Lower leg skin (tissue), 4 donors: ENCODE measurements at regions not wholly inside any gene's neighbourhood (a gene's known extent, or its start where the extent isn't known, plus 50 kb on each side); places are given as distances from the start of the nearest gene placed in this dataset.

ENCODE experiments used
- DNase-seq, 2 donors: peaks; one replicate each; pipeline ENCODE4 v3.0.0-alpha.2; 2019; ENCODE audit warnings: low spot score in 2 of 2
- H3K4me3 ChIP-seq: fragments of 200-600 bp; sonication (generic); 2 replicates; pipeline ENCODE4 v1.5.1; 2017; ENCODE audit warnings: mild to moderate bottlenecking, low read depth; ENCODE audit not compliant: poor library complexity, severe bottlenecking
- POLR2A ChIP-seq, 2 donors: fragments of 450-650 bp; IDR thresholded peaks; one replicate each; pipeline ENCODE4 v1.6.1; 2016 to 2017; ENCODE audit warnings: antibody characterized with exemption in 2 of 2, mild to moderate bottlenecking in 1 of 2, moderate library complexity in 1 of 2
- WGBS, 2 donors: methylation state at CpG; one replicate each; pipeline ENCODE4 v1.1.5; 2018; 5-methylcytosine and 5-hydroxymethylcytosine counted together
- intact Hi-C: fragments of 100-400 bp; cut with DNase I; formaldehyde crosslinking; loops from one replicate; pipeline ENCODE4 v1.15.0; 2023; ENCODE audit warnings: low total_unique reads
- TF ChIP-seq, protein P1 (sequence below), 3 donors: fragments of 450-650 bp; IDR thresholded peaks; one replicate each; pipeline ENCODE4 v1.5.1; 2016; ENCODE audit warnings: antibody characterized with exemption in 3 of 3, mild to moderate bottlenecking in 3 of 3, moderate library complexity in 2 of 3

DNA sequence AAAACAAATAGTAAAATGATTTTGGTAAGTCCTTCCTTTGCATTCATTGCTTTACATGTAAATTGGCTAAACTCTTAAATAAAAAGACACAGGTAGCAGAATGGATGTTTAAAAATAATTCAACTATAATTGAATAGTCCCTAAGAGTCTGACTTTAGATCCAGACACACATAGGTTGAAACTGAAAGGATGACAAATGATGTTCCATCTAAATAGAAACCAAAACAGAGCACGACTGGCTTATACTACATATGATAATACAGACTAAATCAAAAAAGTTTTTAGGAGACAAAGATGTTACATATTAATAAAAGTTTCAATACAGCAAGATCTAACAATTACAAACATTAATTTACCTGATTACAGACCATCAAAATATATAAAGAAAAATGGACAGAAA is 2055.1 kb upstream of the WWC1 start:
- WGBS, 2 donors = 35 to 76% methylated on average over 1 of the region's 1 CpG

DNA sequence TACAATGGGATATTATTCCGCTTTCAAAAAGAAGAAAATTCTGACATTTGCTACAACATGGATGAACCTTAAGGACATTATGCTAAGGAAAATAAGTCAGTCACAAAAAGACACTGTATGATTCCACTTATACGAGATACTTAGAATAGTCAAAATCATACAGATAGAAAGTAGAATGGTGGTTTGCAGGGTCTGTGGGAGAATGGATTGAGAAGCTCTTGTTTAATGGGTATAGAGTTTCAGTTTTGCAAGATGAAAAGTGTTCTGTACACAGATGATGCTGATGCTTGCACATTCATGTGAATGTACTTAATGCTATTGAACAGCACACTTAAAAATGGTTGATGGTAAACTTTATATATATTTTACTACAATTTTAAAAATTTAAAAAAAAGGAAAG is 2050.7 kb upstream of the WWC1 start:
- no peak for TF ChIP-seq POLR2A (IDR thresholded peaks at IDR 0.05)
- TF ChIP-seq, protein P1, sequence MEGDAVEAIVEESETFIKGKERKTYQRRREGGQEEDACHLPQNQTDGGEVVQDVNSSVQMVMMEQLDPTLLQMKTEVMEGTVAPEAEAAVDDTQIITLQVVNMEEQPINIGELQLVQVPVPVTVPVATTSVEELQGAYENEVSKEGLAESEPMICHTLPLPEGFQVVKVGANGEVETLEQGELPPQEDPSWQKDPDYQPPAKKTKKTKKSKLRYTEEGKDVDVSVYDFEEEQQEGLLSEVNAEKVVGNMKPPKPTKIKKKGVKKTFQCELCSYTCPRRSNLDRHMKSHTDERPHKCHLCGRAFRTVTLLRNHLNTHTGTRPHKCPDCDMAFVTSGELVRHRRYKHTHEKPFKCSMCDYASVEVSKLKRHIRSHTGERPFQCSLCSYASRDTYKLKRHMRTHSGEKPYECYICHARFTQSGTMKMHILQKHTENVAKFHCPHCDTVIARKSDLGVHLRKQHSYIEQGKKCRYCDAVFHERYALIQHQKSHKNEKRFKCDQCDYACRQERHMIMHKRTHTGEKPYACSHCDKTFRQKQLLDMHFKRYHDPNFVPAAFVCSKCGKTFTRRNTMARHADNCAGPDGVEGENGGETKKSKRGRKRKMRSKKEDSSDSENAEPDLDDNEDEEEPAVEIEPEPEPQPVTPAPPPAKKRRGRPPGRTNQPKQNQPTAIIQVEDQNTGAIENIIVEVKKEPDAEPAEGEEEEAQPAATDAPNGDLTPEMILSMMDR (IDR thresholded peaks at IDR 0.05) = no peak
- intact Hi-C loops = no loop called here
- no peak for DNase-seq
- H3K4me3 ChIP-seq = no peak overlapping the region
- WGBS, 2 donors = 83 to 91% methylated on average over 2 of the region's 2 CpGs

More for the DNA sequence above, 2055.1 kb upstream of the WWC1 start:
- H3K4me3 ChIP-seq = no peak overlapping the region
- TF ChIP-seq, protein P1 (IDR thresholded peaks at IDR 0.05) = no peak
- no peak for TF ChIP-seq POLR2A (IDR thresholded peaks at IDR 0.05)
- intact Hi-C loops = no loop called here
- DNase-seq = no peak

DNA sequence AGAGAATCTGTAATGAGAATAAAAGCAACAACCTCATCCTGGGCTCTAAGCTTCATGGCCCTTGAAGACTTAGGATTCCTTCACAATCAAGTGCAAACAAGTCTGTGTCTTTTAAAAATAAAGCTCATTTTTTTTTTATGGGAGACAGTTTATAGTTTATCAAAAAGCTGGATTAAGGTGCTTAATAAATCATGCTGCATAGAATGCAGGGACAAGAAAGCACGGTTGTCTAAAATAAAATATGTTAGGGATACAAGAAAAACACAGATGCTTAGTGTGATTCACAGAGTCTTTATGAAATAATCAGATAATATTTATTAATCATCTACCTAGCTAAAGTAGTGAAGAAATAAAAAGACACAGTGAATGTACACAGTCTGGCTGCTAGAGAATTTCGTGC is 2045.9 kb upstream of the WWC1 start:
- intact Hi-C loops = no loop called here
- TF ChIP-seq, protein P1 (IDR thresholded peaks at IDR 0.05) = no peak
- no peak for TF ChIP-seq POLR2A (IDR thresholded peaks at IDR 0.05)
- no peak for DNase-seq
- 49 to 60% methylated on average over 2 of the region's 2 CpGs for WGBS, 2 donors
- H3K4me3 ChIP-seq = no peak overlapping the region

DNA sequence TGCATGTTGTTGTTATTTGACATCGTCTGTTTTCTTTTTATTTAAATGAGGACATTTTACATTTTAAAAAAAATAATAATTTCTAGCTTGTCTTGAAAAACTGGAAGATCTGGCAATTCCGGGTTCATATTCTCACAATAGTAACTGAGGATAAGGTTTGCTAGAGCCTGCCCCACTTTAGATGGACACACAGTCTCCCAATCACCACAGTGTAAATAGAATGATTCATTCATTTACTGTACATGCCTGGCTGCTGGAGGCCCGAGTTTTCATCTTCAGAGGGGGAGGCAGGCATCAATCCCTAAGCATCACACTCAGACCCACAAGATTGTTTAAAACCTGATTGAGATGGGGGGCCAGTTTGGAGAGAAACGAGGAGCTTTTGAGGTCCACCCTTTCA is 2039.7 kb upstream of the WWC1 start:
- TF ChIP-seq, protein P1 (IDR thresholded peaks at IDR 0.05) = no peak
- no peak for TF ChIP-seq POLR2A (IDR thresholded peaks at IDR 0.05)
- DNase-seq = no peak
- WGBS, 2 donors = 47 to 48% methylated on average over 4 of the region's 4 CpGs
- no peak overlapping the region for H3K4me3 ChIP-seq
- intact Hi-C loops = no loop called here

DNA sequence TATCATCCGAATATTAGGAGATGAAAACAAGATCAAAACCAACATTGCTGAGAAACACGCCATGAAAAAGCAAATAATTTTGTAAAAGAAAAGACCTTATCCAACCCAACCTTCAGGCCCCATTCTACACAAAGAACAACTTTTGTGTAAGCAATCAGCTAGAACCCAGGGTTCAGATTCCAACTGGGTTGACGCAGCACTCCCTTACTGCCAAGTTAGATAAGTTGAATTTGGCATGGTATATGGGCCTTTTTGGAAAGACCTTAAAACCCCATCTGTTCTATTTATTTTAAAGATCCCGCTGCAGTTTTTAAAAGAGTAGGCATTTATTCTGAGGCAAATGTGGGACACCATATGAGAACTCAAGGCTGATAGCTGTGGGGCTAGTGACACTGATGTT is 2033.8 kb upstream of the WWC1 start:
- no peak for TF ChIP-seq POLR2A (IDR thresholded peaks at IDR 0.05)
- TF ChIP-seq, protein P1 (IDR thresholded peaks at IDR 0.05) = no peak
- DNase-seq = no peak
- H3K4me3 ChIP-seq = no peak overlapping the region
- 90 to 91% methylated on average over 4 of the region's 4 CpGs for WGBS, 2 donors
- intact Hi-C loops = no loop called here

DNA sequence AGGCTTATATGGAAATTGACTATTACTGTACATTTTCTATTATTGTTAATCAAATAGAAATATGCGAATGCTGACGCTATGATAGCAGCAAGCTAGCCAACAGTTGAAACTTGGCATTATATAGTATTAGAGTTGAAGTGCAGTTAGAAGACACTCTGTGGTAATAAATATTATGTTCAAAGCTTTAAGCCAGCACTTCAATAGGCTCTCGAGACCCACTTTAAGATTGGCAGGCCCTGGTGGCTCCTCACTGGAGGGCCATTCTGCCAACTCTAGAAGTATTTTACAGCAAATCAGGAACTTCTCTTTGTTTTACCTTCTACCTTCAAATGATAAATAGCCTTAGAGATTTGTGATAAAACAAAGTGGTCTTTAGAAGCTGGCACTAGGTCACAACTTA is 2029.0 kb upstream of the WWC1 start:
- no peak overlapping the region for H3K4me3 ChIP-seq
- no peak for DNase-seq
- 84 to 89% methylated on average over 3 of the region's 3 CpGs for WGBS, 2 donors
- TF ChIP-seq, protein P1 (IDR thresholded peaks at IDR 0.05) = no peak
- no peak for TF ChIP-seq POLR2A (IDR thresholded peaks at IDR 0.05)
- intact Hi-C loops = no loop called here
